Nephron progenitor cell (in vitro differentiated cells): ENCODE measurements at regions not wholly inside any gene's neighbourhood (a gene's known extent, or its start where the extent isn't known, plus 50 kb on each side); places are given as distances from the start of the nearest gene placed in this dataset.
"Not testable (repeated sequence)": the region's sequence is repeated elsewhere in the genome, so short reads cannot be mapped to it uniquely, and the experiment has no call there.

Experiments
- DNase-seq: peaks from one replicate; pipeline ENCODE4 v3.0.0; 2021
- H3K27ac Mint-ChIP-seq: 2 replicates; pipeline ENCODE4 v1.8.0; 2021; ENCODE audit warnings: mild to moderate bottlenecking, moderate library complexity, mixed read lengths
- H3K27me3 Mint-ChIP-seq: 2 replicates; pipeline ENCODE4 v1.8.0; 2021; ENCODE audit warnings: mild to moderate bottlenecking, low read depth, mixed read lengths; ENCODE audit not compliant: poor library complexity
- H3K36me3 Mint-ChIP-seq: 2 replicates; pipeline ENCODE4 v1.8.0; 2021; ENCODE audit warnings: low read depth, mixed read lengths
- H3K4me1 Mint-ChIP-seq: 2 replicates; pipeline ENCODE4 v1.8.0; 2021; ENCODE audit warnings: mixed read lengths
- H3K4me3 Mint-ChIP-seq: 2 replicates; pipeline ENCODE4 v1.8.0; 2021; ENCODE audit warnings: mild to moderate bottlenecking, moderate library complexity, mixed read lengths
- H3K9me3 Mint-ChIP-seq: 2 replicates; pipeline ENCODE4 v1.8.0; 2021; ENCODE audit warnings: mild to moderate bottlenecking, moderate library complexity, mixed read lengths
- CTCF ChIP-seq: fragments of 200-600 bp; sonication (generic); IDR thresholded peaks from 2 replicates; pipeline ENCODE4 v1.5.0; 2021; ENCODE audit warnings: antibody characterized with exemption

- Mint-ChIP-seq H3K27ac (no peak overlapping the region), H3K4me1 (peaks cover 9% of the 10 kb centered on the region), H3K9me3 (no peaks in the 10 kb centered on the region), H3K36me3 (no peaks in the 10 kb centered on the region), H3K27me3 (peaks cover 9% of the 10 kb centered on the region), H3K4me3 (no peak overlapping the region)
- DNase-seq, result no peak
- TF ChIP-seq CTCF, result no peak
Observed at GRCh38 chr14:96705422-96706092, 91.6 kb upstream of the VRK1 start.

GRCh38 chr14:96706893-96707292 lies 90.3 kb upstream of the VRK1 start:
- DNase-seq, result no peak
- Mint-ChIP-seq H3K9me3 (no peaks in the 10 kb centered on the region), H3K36me3 (no peaks in the 10 kb centered on the region), H3K27ac (no peak overlapping the region), H3K4me1 (peaks cover 9% of the 10 kb centered on the region), H3K4me3 (no peak overlapping the region), H3K27me3 (peaks cover 12% of the 10 kb centered on the region)
- TF ChIP-seq CTCF, result no peak

- no peaks in the 10 kb centered on the region for H3K9me3 Mint-ChIP-seq
- H3K27me3 Mint-ChIP-seq, result peaks cover 6% of the 10 kb centered on the region
- H3K4me3 Mint-ChIP-seq, result no peak overlapping the region
- H3K36me3 Mint-ChIP-seq, result no peaks in the 10 kb centered on the region
- peaks cover 24% of the 10 kb centered on the region for H3K4me1 Mint-ChIP-seq
- no peak for TF ChIP-seq CTCF
- no peak for DNase-seq
- no peak overlapping the region for H3K27ac Mint-ChIP-seq
Observed at GRCh38 chr14:96710060-96710666, 87.0 kb upstream of the VRK1 start.

DNA sequence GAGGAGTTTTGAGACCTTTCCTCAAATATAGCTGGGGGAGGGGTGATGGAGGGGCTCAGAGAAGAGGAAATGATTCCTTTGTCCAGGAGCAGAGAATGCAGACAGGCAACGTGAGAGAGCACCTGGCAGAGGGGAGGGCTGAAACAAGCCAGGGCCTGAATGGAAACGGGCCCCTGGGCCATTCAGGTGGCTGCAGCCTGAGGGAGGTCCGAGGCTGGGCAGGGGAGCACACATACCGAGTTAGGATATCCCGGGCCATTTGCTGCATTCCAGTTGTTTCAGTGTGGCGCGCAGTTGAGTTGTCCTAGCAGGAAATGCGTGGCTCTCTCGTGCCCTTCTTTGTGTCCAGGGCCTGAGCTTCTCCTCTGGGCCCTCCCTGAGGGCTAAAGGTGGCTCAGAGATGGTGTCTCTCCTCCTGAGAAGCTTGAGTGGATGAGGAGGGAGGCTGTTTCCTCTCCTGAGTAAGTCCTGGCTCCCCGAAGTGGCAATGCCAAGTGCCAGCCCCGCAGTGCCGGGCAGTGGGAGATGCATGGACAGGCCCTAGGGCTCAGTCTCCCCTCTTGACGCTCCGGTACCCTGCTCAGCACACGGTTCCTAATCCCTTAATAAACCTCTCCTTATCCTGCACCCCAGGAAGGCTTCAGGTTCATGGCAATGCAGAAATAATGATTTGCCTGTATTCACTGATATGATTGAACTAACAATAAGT lies 85.5 kb upstream of the VRK1 start:
- H3K9me3 Mint-ChIP-seq, result no peaks in the 10 kb centered on the region
- no peak for DNase-seq
- H3K4me1 Mint-ChIP-seq, result peaks cover 16% of the 10 kb centered on the region
- H3K36me3 Mint-ChIP-seq, result no peaks in the 10 kb centered on the region
- H3K4me3 Mint-ChIP-seq, result no peak overlapping the region
- no peak for TF ChIP-seq CTCF
- no peak overlapping the region for H3K27ac Mint-ChIP-seq
- H3K27me3 Mint-ChIP-seq, result peaks cover 3% of the 10 kb centered on the region

GRCh38 chr14:96713426-96713825 lies 83.8 kb upstream of the VRK1 start:
- no peak for TF ChIP-seq CTCF
- Mint-ChIP-seq H3K27me3 (peaks cover 3% of the 10 kb centered on the region), H3K27ac (peak overlapping the region; percentile 43), H3K36me3 (no peaks in the 10 kb centered on the region), H3K4me1 (peaks cover 16% of the 10 kb centered on the region), H3K9me3 (no peaks in the 10 kb centered on the region), H3K4me3 (no peak overlapping the region)
- DNase-seq, result no peak

- DNase-seq, H3K9me3 Mint-ChIP-seq, H3K27me3 Mint-ChIP-seq, H3K4me3 Mint-ChIP-seq, H3K36me3 Mint-ChIP-seq, H3K27ac Mint-ChIP-seq: not testable (repeated sequence)
- peaks cover 16% of the 10 kb centered on the region for H3K4me1 Mint-ChIP-seq
Observed at GRCh38 chr14:96714537-96714936, 82.6 kb upstream of the VRK1 start.
